B cell (primary cell): ENCODE measurements at regions not wholly inside any gene's neighbourhood (a gene's known extent, or its start where the extent isn't known, plus 50 kb on each side); places are given as distances from the start of the nearest gene placed in this dataset.

Experiments used
- ATAC-seq: fragments of 200-7000 bp; cut with Tn5 transposase; one replicate; pipeline ENCODE4 v1.10.0; 2021; ENCODE audit warnings: low read depth, mild to moderate bottlenecking, moderate number of reproducible peaks, moderate library complexity
- CTCF ChIA-PET: fragments of 350-600 bp; sonication (Branson Sonifier 250); formaldehyde crosslinking; loops from one replicate; lab custom pipeline; 2021; ENCODE audit warnings: antibody characterized with exemption, inconsistent platforms; lab: Charles Lee
- POLR2A ChIA-PET: fragments of 350-600 bp; sonication (Branson Sonifier 250); formaldehyde crosslinking; loops from one replicate; lab custom pipeline; 2021; ENCODE audit warnings: antibody characterized with exemption; lab: Charles Lee
- DNase-seq: peaks from one replicate; pipeline ENCODE4 v3.0.0; 2013
- H2AFZ ChIP-seq: 2 replicates; pipeline ENCODE4 v1.6.1; 2012; ENCODE audit warnings: mild to moderate bottlenecking, low read depth, low read length; ENCODE audit not compliant: insufficient read depth, poor library complexity, severe bottlenecking
- H3K27ac ChIP-seq, 2 donors: 1 replicate in 1 of 2; 2 replicates in 1 of 2; pipeline ENCODE4 v1.5.1; 2012 to 2013; ENCODE audit warnings: low read length in 2 of 2, mild to moderate bottlenecking in 2 of 2, moderate library complexity in 1 of 2
- H3K27me3 ChIP-seq, 4 experiments: fragments of 200-600 bp in 1 of 4; sonication (generic) in 1 of 4; replicated peaks in 1 of 4; 1 replicate in 2 of 4; 2 replicates in 2 of 4; pipeline versions ENCODE4 v1.6.1 to v1.7.0; 2013 to 2016; ENCODE audit warnings: low read length in 3 of 4, mild to moderate bottlenecking in 2 of 4, mixed read lengths in 1 of 4, moderate library complexity in 1 of 4; ENCODE audit not compliant: insufficient read depth in 4 of 4, control insufficient read depth in 3 of 4; ENCODE audit errors: control extremely low read depth in 1 of 4
- H3K36me3 ChIP-seq, 2 experiments: replicated peaks in 1 of 2; 1 replicate in 1 of 2; 2 replicates in 1 of 2; pipeline versions ENCODE4 v1.6.1 to v1.7.1; 2013; ENCODE audit warnings: low read length in 1 of 2; ENCODE audit not compliant: insufficient read depth in 2 of 2, control insufficient read depth in 1 of 2; ENCODE audit errors: control extremely low read depth in 1 of 2, extremely low read depth in 1 of 2
- H3K4me1 ChIP-seq, 2 donors: fragments of 200-600 bp in 1 of 2; sonication (generic) in 1 of 2; 1 replicate in 1 of 2; 2 replicates in 1 of 2; pipeline versions ENCODE4 v1.5.1 to v1.6.1; 2013 to 2017; ENCODE audit warnings: low read length in 2 of 2; ENCODE audit not compliant: control insufficient read depth in 2 of 2, insufficient read depth in 2 of 2
- H3K4me2 ChIP-seq: replicated peaks from 2 replicates; pipeline ENCODE3; 2012; ENCODE audit warnings: mild to moderate bottlenecking, low read depth, low read length; ENCODE audit not compliant: poor library complexity, severe bottlenecking
- H3K4me3 ChIP-seq, 5 experiments: fragments of 200-600 bp in 1 of 5; sonication (generic) in 1 of 5; 1 replicate in 3 of 5; 2 replicates in 2 of 5; pipeline versions ENCODE4 v1.5.1 to v1.7.0; 2011 to 2016; ENCODE audit warnings: low read length in 4 of 5, mild to moderate bottlenecking in 4 of 5, low read depth in 2 of 5, control low read depth in 1 of 5, moderate library complexity in 1 of 5; ENCODE audit not compliant: insufficient read depth in 1 of 5; ENCODE audit errors: control extremely low read depth in 1 of 5, extremely low read depth in 1 of 5
- H3K79me2 ChIP-seq: fragments of 200-600 bp; sonication (generic); one replicate; pipeline ENCODE4 v1.6.0; 2016; ENCODE audit warnings: low read length; ENCODE audit not compliant: control insufficient read depth, insufficient read depth
- H3K9ac ChIP-seq: fragments of 200-600 bp; sonication (generic); 2 replicates; pipeline ENCODE4 v1.6.1; 2017; ENCODE audit warnings: mild to moderate bottlenecking, low read length, moderate library complexity
- H3K9me3 ChIP-seq, 3 donors: one replicate each; pipeline versions ENCODE4 v1.6.1 to v1.7.1; 2013; ENCODE audit warnings: low read length in 2 of 3; ENCODE audit not compliant: control insufficient read depth in 2 of 3, insufficient read depth in 1 of 3; ENCODE audit errors: control extremely low read depth in 1 of 3
- H4K20me1 ChIP-seq: 2 replicates; pipeline ENCODE4 v1.6.0; 2012; ENCODE audit warnings: mild to moderate bottlenecking, low read length; ENCODE audit not compliant: insufficient read depth, control insufficient read depth, poor library complexity, severe bottlenecking
- H3K27ac Mint-ChIP-seq: one replicate; pipeline ENCODE4 v1.8.0; 2021; ENCODE audit warnings: mixed read lengths
- H3K27me3 Mint-ChIP-seq: one replicate; pipeline ENCODE4 v1.8.0; 2021; ENCODE audit warnings: mixed read lengths
- H3K4me1 Mint-ChIP-seq: one replicate; pipeline ENCODE4 v1.8.0; 2021; ENCODE audit warnings: mixed read lengths
- H3K4me3 Mint-ChIP-seq: one replicate; pipeline ENCODE4 v1.8.0; 2021; ENCODE audit warnings: mixed read lengths
- H3K9me3 Mint-ChIP-seq: one replicate; pipeline ENCODE4 v1.8.0; 2022; ENCODE audit warnings: mixed read lengths; ENCODE audit not compliant: insufficient read depth
- EZH2 ChIP-seq: IDR thresholded peaks from 2 replicates; pipeline ENCODE4 v1.6.1; 2012; ENCODE audit warnings: borderline replicate concordance, low read depth, mild to moderate bottlenecking, moderate library complexity, low read length; ENCODE audit not compliant: insufficient read depth, poor library complexity, severe bottlenecking
- WGBS: methylation state at CpG from one replicate; pipeline ENCODE4 v1.1.5; 2013; ENCODE audit warnings: missing lambda C conversion rate; ENCODE audit not compliant: insufficient coverage; 5-methylcytosine and 5-hydroxymethylcytosine counted together
- intact Hi-C: fragments of 100-400 bp; cut with micrococcal nuclease; formaldehyde crosslinking; loops from one replicate; pipeline ENCODE4 v1.10.0; 2022
- TF ChIP-seq, protein P1 (sequence below): fragments of 200-600 bp; IDR thresholded peaks from one replicate; pipeline ENCODE4 v1.8.0; 2022; ENCODE audit warnings: antibody characterized with exemption, mild to moderate bottlenecking

DNA sequence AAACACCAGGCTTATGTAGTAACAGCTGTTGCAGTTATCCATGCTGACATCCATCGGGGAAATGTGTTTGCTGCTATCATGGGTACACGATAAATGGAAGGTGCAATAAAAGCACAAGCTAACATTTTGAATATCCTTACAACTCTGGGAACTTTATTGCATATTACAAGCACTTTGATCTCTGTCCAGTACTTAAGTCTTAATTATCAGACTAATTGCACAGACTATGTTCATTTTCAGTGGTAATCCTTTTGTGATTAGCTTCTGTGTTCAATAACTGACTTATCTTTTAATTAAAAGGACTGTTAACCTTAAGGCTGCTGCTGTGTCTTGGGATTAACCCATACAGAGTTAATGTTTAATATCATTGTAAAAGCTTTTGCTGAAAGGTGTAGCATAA, 101.4 kb upstream of the ATP5MC3 start:
- Histone ChIP-seq H3K79me2 (no peaks in the 10 kb centered on the region), H2AFZ (no peak overlapping the region), H3K4me1 (no peaks in the 10 kb centered on the region), H3K27me3 (no peaks in the 10 kb centered on the region), H3K9ac (no peak overlapping the region), H3K4me3 (no peak overlapping the region), H4K20me1 (no peaks in the 10 kb centered on the region), H3K27ac (no peak overlapping the region), H3K4me2 (no peak overlapping the region), H3K9me3 (no peaks in the 10 kb centered on the region), H3K36me3 (no peaks in the 10 kb centered on the region)
- Mint-ChIP-seq H3K27me3 (peaks cover 5% of the 10 kb centered on the region), H3K4me3 (no peak overlapping the region), H3K9me3 (no peaks in the 10 kb centered on the region), H3K4me1 (no peaks in the 10 kb centered on the region), H3K27ac (no peak overlapping the region)
- intact Hi-C loops, result loop anchor here (1.0 to 10.0 kb wide), 2 partner anchors 80 to 578 kb away; no protein-coding TSS in a partner anchor
- ATAC-seq (no peak), DNase-seq (no peak)
- ChIA-PET CTCF (interaction anchor here (1.2 to 1.8 kb wide), 3 partner anchors 31 to 583 kb away, joined by 3 to 6 read pairs (median 5); no protein-coding TSS in a partner anchor), POLR2A (no interaction called here)
- no peak for TF ChIP-seq EZH2
- TF ChIP-seq, protein P1, sequence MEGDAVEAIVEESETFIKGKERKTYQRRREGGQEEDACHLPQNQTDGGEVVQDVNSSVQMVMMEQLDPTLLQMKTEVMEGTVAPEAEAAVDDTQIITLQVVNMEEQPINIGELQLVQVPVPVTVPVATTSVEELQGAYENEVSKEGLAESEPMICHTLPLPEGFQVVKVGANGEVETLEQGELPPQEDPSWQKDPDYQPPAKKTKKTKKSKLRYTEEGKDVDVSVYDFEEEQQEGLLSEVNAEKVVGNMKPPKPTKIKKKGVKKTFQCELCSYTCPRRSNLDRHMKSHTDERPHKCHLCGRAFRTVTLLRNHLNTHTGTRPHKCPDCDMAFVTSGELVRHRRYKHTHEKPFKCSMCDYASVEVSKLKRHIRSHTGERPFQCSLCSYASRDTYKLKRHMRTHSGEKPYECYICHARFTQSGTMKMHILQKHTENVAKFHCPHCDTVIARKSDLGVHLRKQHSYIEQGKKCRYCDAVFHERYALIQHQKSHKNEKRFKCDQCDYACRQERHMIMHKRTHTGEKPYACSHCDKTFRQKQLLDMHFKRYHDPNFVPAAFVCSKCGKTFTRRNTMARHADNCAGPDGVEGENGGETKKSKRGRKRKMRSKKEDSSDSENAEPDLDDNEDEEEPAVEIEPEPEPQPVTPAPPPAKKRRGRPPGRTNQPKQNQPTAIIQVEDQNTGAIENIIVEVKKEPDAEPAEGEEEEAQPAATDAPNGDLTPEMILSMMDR, result no peak
- WGBS, result 100% methylated on average over 1 of the region's 2 CpGs

DNA sequence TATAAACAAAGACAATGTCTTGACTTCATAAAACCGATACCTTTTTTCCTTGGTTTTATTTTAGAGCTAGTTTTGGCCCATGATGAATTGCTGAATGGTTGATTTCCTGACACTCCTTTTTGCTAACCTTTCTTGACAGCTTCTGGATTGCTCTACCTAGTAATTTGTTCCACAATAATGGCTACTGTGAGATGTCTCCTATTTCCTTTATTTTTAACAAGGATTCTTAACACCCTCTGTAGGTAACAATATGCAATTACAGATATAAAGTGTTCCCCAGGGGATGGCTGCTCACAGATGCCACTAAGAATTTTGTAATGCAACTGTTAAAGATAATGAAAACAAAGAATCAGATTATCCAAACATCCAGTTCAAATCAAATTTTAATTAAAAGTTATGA, 100.8 kb upstream of the ATP5MC3 start:
- intact Hi-C loops, result loop anchor here (1.0 to 10.0 kb wide), 2 partner anchors 79 to 577 kb away; no protein-coding TSS in a partner anchor

More for the DNA sequence above, 100.8 kb upstream of the ATP5MC3 start:
- H3K4me1 ChIP-seq, result no peaks in the 10 kb centered on the region
- no peak for TF ChIP-seq EZH2
- TF ChIP-seq, protein P1, result peak; percentile 51
- H4K20me1 ChIP-seq, result no peaks in the 10 kb centered on the region
- no peak overlapping the region for H3K4me2 ChIP-seq
- H2AFZ ChIP-seq, result no peak overlapping the region
- ChIA-PET CTCF (interaction anchor here (1.1 to 1.8 kb wide), 4 partner anchors 31 to 533 kb away, joined by 4 to 6 read pairs (median 6); no protein-coding TSS in a partner anchor), POLR2A (no interaction called here)
- Mint-ChIP-seq H3K4me3 (no peak overlapping the region), H3K9me3 (no peaks in the 10 kb centered on the region), H3K4me1 (no peaks in the 10 kb centered on the region), H3K27ac (no peak overlapping the region), H3K27me3 (peaks cover 4% of the 10 kb centered on the region)
- no peak overlapping the region for H3K9ac ChIP-seq
- H3K27ac ChIP-seq, result no peak overlapping the region
- no CpG with 5 or more reads among the region's 1 CpG for WGBS
- H3K27me3 ChIP-seq, result no peaks in the 10 kb centered on the region
- H3K36me3 ChIP-seq, result no peaks in the 10 kb centered on the region
- no peak overlapping the region for H3K4me3 ChIP-seq
- DNase-seq (peak; percentile 35), ATAC-seq (no peak)
- no peaks in the 10 kb centered on the region for H3K79me2 ChIP-seq
- H3K9me3 ChIP-seq, result no peaks in the 10 kb centered on the region
